Panc1 (cell line): ENCODE measurements at regions not wholly inside any gene's neighbourhood (a gene's known extent, or its start where the extent isn't known, plus 50 kb on each side); places are given as distances from the start of the nearest gene placed in this dataset.

Source experiments
- CTCF ChIP-seq: fragments of 450-650 bp; IDR thresholded peaks from 2 replicates; pipeline ENCODE4 v1.5.1; 2017; ENCODE audit warnings: mild to moderate bottlenecking
- POLR2AphosphoS5 ChIP-seq: IDR thresholded peaks from 2 replicates; pipeline ENCODE4 v1.6.1; 2012; ENCODE audit warnings: mild to moderate bottlenecking, low read depth, low read length, moderate library complexity
- TCF7L2 ChIP-seq: IDR thresholded peaks from 2 replicates; pipeline ENCODE4 v1.6.1; 2011; ENCODE audit warnings: mild to moderate bottlenecking, low read depth, low read length, inconsistent platforms

- no peak for TF ChIP-seq CTCF
- no peak for TF ChIP-seq POLR2AphosphoS5
- no peak for TF ChIP-seq TCF7L2
Observed at GRCh38 chr11:127308291-127308690, 307.7 kb upstream of the KIRREL3 start.
